Keratinocyte (primary cell): ENCODE measurements at regions not wholly inside any gene's neighbourhood (a gene's known extent, or its start where the extent isn't known, plus 50 kb on each side); places are given as distances from the start of the nearest gene placed in this dataset.

Experiments used
- DNase-seq: peaks from one replicate; pipeline ENCODE4 v3.0.0-alpha.2; 2011; ENCODE audit warnings: low read depth, missing footprints, low spot score
- FAIRE-seq: peaks from 2 replicates; lab custom pipeline; 2011; peaks lifted over from hg19 to GRCh38; lab: Jason Lieb, UNC
- H2AFZ ChIP-seq: 2 replicates; pipeline ENCODE4 v1.6.0; 2012; ENCODE audit warnings: low read length, control low read depth, inconsistent platforms; ENCODE audit not compliant: control insufficient read depth
- H3K27ac ChIP-seq: 2 replicates; pipeline ENCODE4 v1.5.1; 2011; ENCODE audit warnings: low read length; ENCODE audit not compliant: control insufficient read depth, insufficient read depth
- H3K27me3 ChIP-seq: 3 replicates; pipeline ENCODE4 v1.6.0; 2011; ENCODE audit warnings: low read length; ENCODE audit not compliant: control insufficient read depth, insufficient read depth; ENCODE audit errors: extremely low read depth
- H3K36me3 ChIP-seq, 2 experiments: 2 replicates in 1 of 2; 3 replicates in 1 of 2; pipeline ENCODE4 v1.5.1; 2011; ENCODE audit warnings: low read length in 2 of 2, mild to moderate bottlenecking in 1 of 2; ENCODE audit not compliant: control insufficient read depth in 2 of 2, insufficient read depth in 2 of 2; ENCODE audit errors: extremely low read depth in 1 of 2
- H3K4me1 ChIP-seq: 3 replicates; pipeline ENCODE4 v1.5.1; 2011; ENCODE audit warnings: low read length; ENCODE audit not compliant: control insufficient read depth, insufficient read depth; ENCODE audit errors: extremely low read depth
- H3K4me2 ChIP-seq: 3 replicates; pipeline ENCODE4 v1.6.0; 2011; ENCODE audit warnings: low read depth, low read length; ENCODE audit not compliant: control insufficient read depth, insufficient read depth; ENCODE audit errors: extremely low read depth
- H3K4me3 ChIP-seq, 3 experiments: fragments of 200-600 bp in 1 of 3; sonication (generic) in 1 of 3; 2 replicates in 2 of 3; 3 replicates in 1 of 3; pipeline ENCODE4 v1.5.1; 2011 to 2016; ENCODE audit warnings: low read length in 3 of 3, mild to moderate bottlenecking in 3 of 3, control low read depth in 2 of 3, inconsistent platforms in 1 of 3, low read depth in 1 of 3, mixed read lengths in 1 of 3, mixed run types in 1 of 3, moderate library complexity in 1 of 3; ENCODE audit not compliant: control insufficient read depth in 2 of 3, insufficient read depth in 2 of 3; ENCODE audit errors: extremely low read depth in 1 of 3
- H3K79me2 ChIP-seq: 2 replicates; pipeline ENCODE4 v1.6.0; 2012; ENCODE audit warnings: low read length; ENCODE audit not compliant: control insufficient read depth, insufficient read depth
- H3K9ac ChIP-seq: 3 replicates; pipeline ENCODE4 v1.6.0; 2011; ENCODE audit warnings: low read length; ENCODE audit not compliant: control insufficient read depth, insufficient read depth; ENCODE audit errors: extremely low read depth
- H3K9me1 ChIP-seq: 3 replicates; pipeline ENCODE4 v1.6.0; 2011; ENCODE audit warnings: low read length; ENCODE audit not compliant: control insufficient read depth, insufficient read depth; ENCODE audit errors: extremely low read depth
- H3K9me3 ChIP-seq: 2 replicates; pipeline ENCODE4 v1.5.1; 2012; ENCODE audit warnings: low read depth, low read length; ENCODE audit not compliant: control insufficient read depth
- H4K20me1 ChIP-seq: 3 replicates; pipeline ENCODE4 v1.6.0; 2011; ENCODE audit warnings: low read length; ENCODE audit not compliant: control insufficient read depth, insufficient read depth; ENCODE audit errors: extremely low read depth
- EZH2 ChIP-seq: IDR thresholded peaks from one replicate; pipeline ENCODE4 v1.6.1; 2012; ENCODE audit warnings: inconsistent platforms, mild to moderate bottlenecking, low read length, moderate library complexity
- dilution Hi-C: fragments of 300-500 bp; cut with MboI; formaldehyde crosslinking; loops from one replicate; pipeline ENCODE4 v1.7.0; 2020; ENCODE audit warnings: low sequenced_read_pairs; ENCODE audit not compliant: extremely low pct_ligation_motif_present
- TF ChIP-seq, protein P1 (sequence below), 3 experiments: IDR thresholded peaks in 1 of 3; conservative IDR thresholded peaks in 1 of 3; optimal IDR thresholded peaks in 1 of 3; 2 replicates in 2 of 3; 3 replicates in 1 of 3; pipeline versions ENCODE3 to v1.5.1; 2011; ENCODE audit warnings: low read length in 3 of 3, mild to moderate bottlenecking in 3 of 3, moderate library complexity in 2 of 3, control low read depth in 1 of 3, inconsistent platforms in 1 of 3; ENCODE audit not compliant: insufficient read depth in 2 of 3; ENCODE audit errors: extremely low read depth in 1 of 3

DNA sequence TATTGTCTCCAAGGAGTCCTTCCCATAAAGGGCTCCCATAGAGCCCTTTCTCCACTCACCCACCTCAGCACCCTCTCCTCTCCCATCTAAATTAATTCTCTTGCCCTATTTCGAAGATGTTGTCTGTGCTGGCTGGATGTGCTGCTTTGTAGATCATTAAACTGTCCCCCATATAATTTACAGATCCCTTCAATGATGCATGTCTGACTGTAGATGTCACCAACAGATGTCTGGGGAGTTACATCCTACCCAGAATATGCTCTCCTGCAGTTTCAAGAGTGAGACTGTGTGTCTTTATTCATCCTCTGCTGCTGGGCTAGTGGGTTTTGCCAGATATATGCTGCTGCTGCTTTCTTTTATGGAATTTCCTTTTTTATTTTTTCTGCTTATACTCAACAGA, 351.2 kb downstream of the MLLT3 start:
- dilution Hi-C loops: no loop called here

DNA sequence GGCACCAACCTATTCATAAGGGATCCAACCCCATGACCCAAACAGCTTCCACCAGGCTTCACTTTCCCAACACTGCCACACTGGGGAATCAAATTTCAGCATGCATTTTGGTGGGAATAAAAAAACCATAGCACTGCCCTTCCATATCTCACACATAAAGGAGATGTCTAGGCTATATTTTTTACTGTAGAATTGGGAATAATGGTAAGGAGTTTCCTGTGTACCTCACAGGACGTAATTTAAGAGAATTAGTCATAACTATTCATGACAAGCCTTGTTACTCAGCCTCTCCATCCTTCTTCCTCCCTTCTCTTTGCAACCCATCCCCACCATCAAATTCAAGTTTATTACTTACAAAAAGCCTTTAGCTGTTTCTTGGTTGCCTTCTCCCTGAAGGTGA, 352.1 kb downstream of the MLLT3 start:
- TF ChIP-seq, protein P1, sequence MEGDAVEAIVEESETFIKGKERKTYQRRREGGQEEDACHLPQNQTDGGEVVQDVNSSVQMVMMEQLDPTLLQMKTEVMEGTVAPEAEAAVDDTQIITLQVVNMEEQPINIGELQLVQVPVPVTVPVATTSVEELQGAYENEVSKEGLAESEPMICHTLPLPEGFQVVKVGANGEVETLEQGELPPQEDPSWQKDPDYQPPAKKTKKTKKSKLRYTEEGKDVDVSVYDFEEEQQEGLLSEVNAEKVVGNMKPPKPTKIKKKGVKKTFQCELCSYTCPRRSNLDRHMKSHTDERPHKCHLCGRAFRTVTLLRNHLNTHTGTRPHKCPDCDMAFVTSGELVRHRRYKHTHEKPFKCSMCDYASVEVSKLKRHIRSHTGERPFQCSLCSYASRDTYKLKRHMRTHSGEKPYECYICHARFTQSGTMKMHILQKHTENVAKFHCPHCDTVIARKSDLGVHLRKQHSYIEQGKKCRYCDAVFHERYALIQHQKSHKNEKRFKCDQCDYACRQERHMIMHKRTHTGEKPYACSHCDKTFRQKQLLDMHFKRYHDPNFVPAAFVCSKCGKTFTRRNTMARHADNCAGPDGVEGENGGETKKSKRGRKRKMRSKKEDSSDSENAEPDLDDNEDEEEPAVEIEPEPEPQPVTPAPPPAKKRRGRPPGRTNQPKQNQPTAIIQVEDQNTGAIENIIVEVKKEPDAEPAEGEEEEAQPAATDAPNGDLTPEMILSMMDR (optimal IDR thresholded peaks at IDR 0.05 in 1 of 3, IDR thresholded peaks at IDR 0.05 in 1 of 3, conservative IDR thresholded peaks at IDR 0.05 in 1 of 3; ENCODE audit: extremely low read depth in 1 of 3, insufficient read depth in 2 of 3, low read length in 3 of 3): no peak
- TF ChIP-seq EZH2: no peak
- no peak for DNase-seq
- Histone ChIP-seq H3K79me2 (no peaks in the 10 kb centered on the region), H3K9me1 (no peaks in the 10 kb centered on the region), H3K4me3 (no peak overlapping the region), H4K20me1 (no peaks in the 10 kb centered on the region), H3K4me2 (no peak overlapping the region), H3K9me3 (no peaks in the 10 kb centered on the region), H3K27me3 (no peaks in the 10 kb centered on the region), H3K4me1 (peaks cover 14% of the 10 kb centered on the region), H2AFZ (no peak overlapping the region), H3K9ac (no peak overlapping the region), H3K27ac (peak overlapping the region; percentile 45), H3K36me3 (no peaks in the 10 kb centered on the region)
- FAIRE-seq: peak; percentile 81
- dilution Hi-C loops: no loop called here

More for the DNA sequence above, 351.2 kb downstream of the MLLT3 start:
- TF ChIP-seq EZH2: no peak
- TF ChIP-seq, protein P1 (optimal IDR thresholded peaks at IDR 0.05 in 1 of 3, IDR thresholded peaks at IDR 0.05 in 1 of 3, conservative IDR thresholded peaks at IDR 0.05 in 1 of 3; ENCODE audit: extremely low read depth in 1 of 3, insufficient read depth in 2 of 3, low read length in 3 of 3): no peak
- Histone ChIP-seq H4K20me1 (no peaks in the 10 kb centered on the region), H3K9me3 (no peaks in the 10 kb centered on the region), H3K9me1 (no peaks in the 10 kb centered on the region), H3K4me3 (no peak overlapping the region), H3K79me2 (no peaks in the 10 kb centered on the region), H2AFZ (no peak overlapping the region), H3K4me2 (no peak overlapping the region), H3K9ac (no peak overlapping the region), H3K27me3 (no peaks in the 10 kb centered on the region), H3K4me1 (peaks cover 14% of the 10 kb centered on the region), H3K27ac (no peak overlapping the region), H3K36me3 (no peaks in the 10 kb centered on the region)
- FAIRE-seq: peak; percentile 17
- DNase-seq: no peak
